ENCODE measurements at regions not wholly inside any gene's neighbourhood (a gene's known extent, or its start where the extent isn't known, plus 50 kb on each side); places are given as distances from the start of the nearest gene placed in this dataset.

- Mint-ChIP-seq H3K27me3 (ENCODE audit: insufficient read depth, unreplicated experiment) (no peaks in the 10 kb centered on the region), H3K36me3 (ENCODE audit: insufficient read depth, unreplicated experiment) (no peaks in the 10 kb centered on the region), H3K4me1 (ENCODE audit: insufficient read depth, unreplicated experiment) (peaks cover 6% of the 10 kb centered on the region), H3K27ac (ENCODE audit: low read depth, unreplicated experiment) (no peak overlapping the region), H3K4me3 (ENCODE audit: unreplicated experiment) (no peak overlapping the region), H3K9me3 (ENCODE audit: unreplicated experiment) (no peaks in the 10 kb centered on the region)
- no TSS peak for BruUV-seq (replicated peaks)
- no peak for DNase-seq (ENCODE audit: unreplicated experiment)
- ChIA-PET CTCF (no interaction called here), POLR2A (no interaction called here)
- intact Hi-C loops (cut with micrococcal nuclease) = no loop called here
- no peak for TF ChIP-seq CTCF (IDR thresholded peaks at IDR 0.05; ENCODE audit: unreplicated experiment)
Measured at GRCh38 chr2:56768973-56769372, 585.2 kb downstream of the CCDC85A start.

GRCh38 chr2:56770490-56770889 is 586.7 kb downstream of the CCDC85A start:
- ChIA-PET POLR2A (no interaction called here), CTCF (no interaction called here)
- TF ChIP-seq CTCF (IDR thresholded peaks at IDR 0.05; ENCODE audit: unreplicated experiment) = no peak
- intact Hi-C loops (cut with micrococcal nuclease) = no loop called here
- no TSS peak for BruUV-seq (replicated peaks)
- DNase-seq (ENCODE audit: unreplicated experiment) = peak; percentile 8
- Mint-ChIP-seq H3K36me3 (ENCODE audit: insufficient read depth, unreplicated experiment) (no peaks in the 10 kb centered on the region), H3K27me3 (ENCODE audit: insufficient read depth, unreplicated experiment) (no peaks in the 10 kb centered on the region), H3K27ac (ENCODE audit: low read depth, unreplicated experiment) (peak overlapping the region; percentile 49), H3K9me3 (ENCODE audit: unreplicated experiment) (no peaks in the 10 kb centered on the region), H3K4me1 (ENCODE audit: insufficient read depth, unreplicated experiment) (peaks cover 6% of the 10 kb centered on the region), H3K4me3 (ENCODE audit: unreplicated experiment) (no peak overlapping the region)

- ChIA-PET POLR2A (interaction anchor here (1.5 kb wide), 1 partner anchor 10 kb away, joined by 3 read pairs; no protein-coding TSS in a partner anchor), CTCF (interaction anchor here (1.0 kb wide), 2 partner anchors 604 to 715 kb away, joined by 3 read pairs; no protein-coding TSS in a partner anchor)
- BruUV-seq (replicated peaks) = no TSS peak
- no peaks in the 10 kb centered on the region for H3K36me3 Mint-ChIP-seq (ENCODE audit: insufficient read depth, unreplicated experiment)
- H3K9me3 Mint-ChIP-seq (ENCODE audit: unreplicated experiment) = no peaks in the 10 kb centered on the region
- no peak overlapping the region for H3K27ac Mint-ChIP-seq (ENCODE audit: low read depth, unreplicated experiment)
- no peaks in the 10 kb centered on the region for H3K27me3 Mint-ChIP-seq (ENCODE audit: insufficient read depth, unreplicated experiment)
- no peak overlapping the region for H3K4me3 Mint-ChIP-seq (ENCODE audit: unreplicated experiment)
- intact Hi-C loops (cut with micrococcal nuclease) = no loop called here
- no peak for TF ChIP-seq CTCF (IDR thresholded peaks at IDR 0.05; ENCODE audit: unreplicated experiment)
- DNase-seq (ENCODE audit: unreplicated experiment) = no peak
- H3K4me1 Mint-ChIP-seq (ENCODE audit: insufficient read depth, unreplicated experiment) = no peaks in the 10 kb centered on the region
Measured at GRCh38 chr2:56784046-56784445, 600.3 kb downstream of the CCDC85A start.

GRCh38 chr2:56801214-56801613 is 617.4 kb downstream of the CCDC85A start:
- H3K27me3 Mint-ChIP-seq (ENCODE audit: insufficient read depth, unreplicated experiment) = no peaks in the 10 kb centered on the region
- POLR2A ChIA-PET = no interaction called here
- TF ChIP-seq CTCF (IDR thresholded peaks at IDR 0.05; ENCODE audit: unreplicated experiment) = no peak
- no peaks in the 10 kb centered on the region for H3K4me1 Mint-ChIP-seq (ENCODE audit: insufficient read depth, unreplicated experiment)
- CTCF ChIA-PET = no interaction called here
- no peak for DNase-seq (ENCODE audit: unreplicated experiment)
- H3K4me3 Mint-ChIP-seq (ENCODE audit: unreplicated experiment) = no peak overlapping the region
- intact Hi-C loops (cut with micrococcal nuclease) = no loop called here
- no peak overlapping the region for H3K27ac Mint-ChIP-seq (ENCODE audit: low read depth, unreplicated experiment)
- no peaks in the 10 kb centered on the region for H3K9me3 Mint-ChIP-seq (ENCODE audit: unreplicated experiment)
- BruUV-seq (replicated peaks) = no TSS peak
- no peaks in the 10 kb centered on the region for H3K36me3 Mint-ChIP-seq (ENCODE audit: insufficient read depth, unreplicated experiment)
